H9 (cell line): ENCODE measurements at regions not wholly inside any gene's neighbourhood (a gene's known extent, or its start where the extent isn't known, plus 50 kb on each side); places are given as distances from the start of the nearest gene placed in this dataset.

Experiments used
- DNase-seq: peaks from one replicate; pipeline ENCODE4 v3.0.0-alpha.2; 2017
- H2AFZ ChIP-seq: one replicate; pipeline ENCODE4 v1.6.1; 2013; ENCODE audit warnings: mild to moderate bottlenecking, low read length, control low read depth, moderate library complexity
- H2AK5ac ChIP-seq: 2 replicates; pipeline ENCODE4 v1.6.1; 2013; ENCODE audit warnings: low read length, control low read depth, mixed read lengths; ENCODE audit not compliant: insufficient read length
- H2BK120ac ChIP-seq: one replicate; pipeline ENCODE4 v1.6.1; 2013; ENCODE audit warnings: low read depth, mild to moderate bottlenecking, low read length, control low read depth, inconsistent platforms; ENCODE audit not compliant: poor library complexity, severe bottlenecking
- H2BK12ac ChIP-seq: 2 replicates; pipeline ENCODE4 v1.6.1; 2013; ENCODE audit warnings: low read length, control low read depth, mixed read lengths, low read depth; ENCODE audit not compliant: insufficient read length
- H2BK15ac ChIP-seq: 2 replicates; pipeline ENCODE4 v1.6.1; 2013; ENCODE audit warnings: low read depth, low read length, control low read depth
- H2BK20ac ChIP-seq: one replicate; pipeline ENCODE4 v1.6.1; 2013; ENCODE audit warnings: low read depth, mild to moderate bottlenecking, low read length, control low read depth, inconsistent platforms; ENCODE audit not compliant: poor library complexity, severe bottlenecking
- H2BK5ac ChIP-seq: 2 replicates; pipeline ENCODE4 v1.6.1; 2013; ENCODE audit warnings: low read length, control low read depth, mixed read lengths; ENCODE audit not compliant: insufficient read length
- H3K14ac ChIP-seq: 2 replicates; pipeline ENCODE4 v1.6.1; 2013; ENCODE audit warnings: low read length, control low read depth; ENCODE audit not compliant: insufficient read depth
- H3K18ac ChIP-seq: 2 replicates; pipeline ENCODE4 v1.6.1; 2013; ENCODE audit warnings: low read depth, mild to moderate bottlenecking, mixed read lengths, low read length, control low read depth; ENCODE audit not compliant: insufficient read length
- H3K23ac ChIP-seq: 2 replicates; pipeline ENCODE4 v1.6.1; 2013; ENCODE audit warnings: low read length, control low read depth, mixed read lengths, low read depth; ENCODE audit not compliant: insufficient read length
- H3K23me2 ChIP-seq: 2 replicates; pipeline ENCODE4 v1.6.1; 2013; ENCODE audit warnings: low read depth, mild to moderate bottlenecking, mixed read lengths, low read length, control low read depth; ENCODE audit not compliant: insufficient read length, poor library complexity, severe bottlenecking
- H3K27ac ChIP-seq: 2 replicates; pipeline ENCODE4 v1.5.1; 2013; ENCODE audit warnings: low read length, control low read depth, mixed read lengths, low read depth; ENCODE audit not compliant: insufficient read length
- H3K27me3 ChIP-seq: 2 replicates; pipeline ENCODE4 v1.6.1; 2013; ENCODE audit warnings: low read length, control low read depth, inconsistent platforms; ENCODE audit not compliant: insufficient read depth
- H3K4ac ChIP-seq: 2 replicates; pipeline ENCODE4 v1.6.1; 2013; ENCODE audit warnings: low read depth, mild to moderate bottlenecking, control low read depth, inconsistent platforms, low read length, moderate library complexity
- H3K4me1 ChIP-seq: 2 replicates; pipeline ENCODE4 v1.6.1; 2013; ENCODE audit warnings: low read length, control low read depth, inconsistent platforms; ENCODE audit not compliant: insufficient read depth
- H3K4me2 ChIP-seq: 2 replicates; pipeline ENCODE4 v1.6.1; 2013; ENCODE audit warnings: low read length, control low read depth, mixed read lengths; ENCODE audit not compliant: insufficient read length, insufficient read depth
- H3K56ac ChIP-seq: 2 replicates; pipeline ENCODE4 v1.6.1; 2013; ENCODE audit warnings: low read depth, mild to moderate bottlenecking, mixed read lengths, low read length, control low read depth; ENCODE audit not compliant: insufficient read length
- H3K79me1 ChIP-seq: 2 replicates; pipeline ENCODE4 v1.6.1; 2013; ENCODE audit warnings: low read depth, mild to moderate bottlenecking, moderate library complexity, low read length, control low read depth, inconsistent platforms; ENCODE audit not compliant: insufficient read depth, poor library complexity, severe bottlenecking
- H3K79me2 ChIP-seq: 2 replicates; pipeline ENCODE4 v1.6.1; 2013; ENCODE audit warnings: low read length, control low read depth, inconsistent platforms; ENCODE audit not compliant: insufficient read depth
- H3K9ac ChIP-seq: 2 replicates; pipeline ENCODE4 v1.6.1; 2013; ENCODE audit warnings: low read length, control low read depth, mixed read lengths; ENCODE audit not compliant: insufficient read length; ENCODE audit errors: extremely low read depth
- H3K9me3 ChIP-seq: one replicate; pipeline ENCODE4 v1.6.1; 2013; ENCODE audit warnings: low read depth, low read length, inconsistent platforms; ENCODE audit not compliant: control insufficient read depth
- H3T11ph ChIP-seq: one replicate; pipeline ENCODE4 v1.6.1; 2013; ENCODE audit warnings: mild to moderate bottlenecking, low read length, control low read depth, inconsistent platforms
- H4K20me1 ChIP-seq: one replicate; pipeline ENCODE4 v1.6.1; 2013; ENCODE audit not compliant: control insufficient read depth, insufficient read length, insufficient read depth
- H4K5ac ChIP-seq: 2 replicates; pipeline ENCODE4 v1.6.1; 2013; ENCODE audit warnings: low read depth, mild to moderate bottlenecking, mixed read lengths, low read length, control low read depth; ENCODE audit not compliant: insufficient read length
- H4K8ac ChIP-seq: replicated peaks from 2 replicates; pipeline ENCODE4 v1.6.1; 2013; ENCODE audit warnings: low read length, control low read depth, mixed read lengths, low read depth; ENCODE audit not compliant: insufficient read length
- H4K91ac ChIP-seq: 2 replicates; pipeline ENCODE4 v1.6.1; 2013; ENCODE audit warnings: low read depth, mild to moderate bottlenecking, moderate library complexity, mixed read lengths, low read length, control low read depth; ENCODE audit not compliant: insufficient read length
- H3K27ac Mint-ChIP-seq, 3 experiments: 2 replicates in 2 of 3; 3 replicates in 1 of 3; pipeline ENCODE4 v1.8.0; 2020 to 2021; ENCODE audit warnings: mixed read lengths in 3 of 3, mild to moderate bottlenecking in 1 of 3, moderate library complexity in 1 of 3
- H3K27me3 Mint-ChIP-seq: 2 replicates; pipeline ENCODE4 v1.8.0; 2021; ENCODE audit warnings: low read depth, mild to moderate bottlenecking, moderate library complexity, mixed read lengths
- H3K36me3 Mint-ChIP-seq, 3 experiments: 2 replicates in 2 of 3; 3 replicates in 1 of 3; pipeline ENCODE4 v1.8.0; 2020 to 2021; ENCODE audit warnings: low read depth in 3 of 3, mixed read lengths in 3 of 3; ENCODE audit not compliant: insufficient read depth in 1 of 3
- H3K4me1 Mint-ChIP-seq, 2 experiments: 2 replicates each; pipeline ENCODE4 v1.8.0; 2020; ENCODE audit warnings: mixed read lengths in 2 of 2
- H3K4me3 Mint-ChIP-seq, 2 experiments: 2 replicates in 1 of 2; 3 replicates in 1 of 2; pipeline ENCODE4 v1.8.0; 2020 to 2021; ENCODE audit warnings: mild to moderate bottlenecking in 2 of 2, mixed read lengths in 2 of 2, moderate library complexity in 1 of 2
- H3K9me3 Mint-ChIP-seq, 2 experiments: 2 replicates in 1 of 2; 3 replicates in 1 of 2; pipeline ENCODE4 v1.8.0; 2020; ENCODE audit warnings: mild to moderate bottlenecking in 2 of 2, mixed read lengths in 2 of 2, moderate library complexity in 1 of 2
- CTCF ChIP-seq: fragments of 200-600 bp; sonication (generic); conservative IDR thresholded peaks from 3 replicates; pipeline ENCODE4 v1.8.0; 2021; ENCODE audit warnings: antibody characterized with exemption, mild to moderate bottlenecking
- WGBS: extraction: QIAGEN DNeasy Blood & Tissue Kit; methylation state at CpG from one replicate; pipeline ENCODE4 v1.1.7; 2013; ENCODE audit warnings: missing lambda C conversion rate, low lambda C conversion rate, mixed read lengths; ENCODE audit not compliant: insufficient read length; ENCODE audit errors: extremely low coverage; 5-methylcytosine and 5-hydroxymethylcytosine counted together

DNA sequence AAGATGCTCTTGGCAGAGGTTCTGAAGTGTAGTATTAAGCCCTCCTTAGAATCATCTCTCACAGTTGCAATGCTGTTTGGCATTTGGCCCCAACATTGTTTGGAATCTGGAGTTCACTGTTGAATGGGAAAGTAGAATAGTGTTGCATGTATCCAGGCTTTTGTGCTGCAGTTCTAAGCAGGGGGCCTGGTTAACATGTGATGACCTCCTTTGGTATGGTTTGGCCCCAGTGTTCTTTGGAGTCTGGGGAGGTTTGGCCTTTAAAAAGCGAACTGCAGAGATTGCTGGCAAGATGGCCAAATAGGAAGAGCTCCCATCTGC is 61.8 kb upstream of the PLD5 start:
- TF ChIP-seq CTCF, result no peak
- Histone ChIP-seq H3K9ac (no peak overlapping the region), H4K5ac (no peak overlapping the region), H3T11ph (peak overlapping the region; percentile 74), H3K4me2 (peak overlapping the region; percentile 25), H2AK5ac (no peak overlapping the region), H2BK120ac (no peak overlapping the region), H2BK15ac (no peak overlapping the region), H3K56ac (no peak overlapping the region), H3K9me3 (no peaks in the 10 kb centered on the region), H3K79me1 (no peaks in the 10 kb centered on the region), H4K91ac (peak overlapping the region; percentile 75), H3K23me2 (peaks cover 3% of the 10 kb centered on the region), H3K14ac (no peak overlapping the region), H3K79me2 (no peaks in the 10 kb centered on the region), H4K8ac (no peak overlapping the region), H3K4me1 (peaks cover 3% of the 10 kb centered on the region; the same call in 1 of the 2 replicates), H2BK12ac (no peak overlapping the region), H3K27ac (peak overlapping the region; percentile 89), H3K23ac (no peak overlapping the region), H2AFZ (no peak overlapping the region), H3K4ac (no peak overlapping the region), H3K27me3 (no peaks in the 10 kb centered on the region), H4K20me1 (no peaks in the 10 kb centered on the region), H2BK5ac (no peak overlapping the region), H3K18ac (no peak overlapping the region), H2BK20ac (no peak overlapping the region)
- no CpG with 5 or more reads among the region's 1 CpG for WGBS
- no peak for DNase-seq
- H3K9me3 Mint-ChIP-seq, result peaks cover 44 to 52% of the 10 kb centered on the region in 2 experiments
- H3K4me1 Mint-ChIP-seq, result peaks cover 21 to 25% of the 10 kb centered on the region in 2 experiments
- H3K27me3 Mint-ChIP-seq, result peaks cover 10% of the 10 kb centered on the region
- H3K36me3 Mint-ChIP-seq, result peaks cover 37 to 71% (median 49%) of the 10 kb centered on the region in 3 experiments
- peak overlapping the region; percentile 94 to 99 (median 98) for H3K27ac Mint-ChIP-seq
- H3K4me3 Mint-ChIP-seq, result peak overlapping the region in 1 of 2 experiments; percentile 29; a peak in 1 of 5 replicates
